ENCODE measurements at regions not wholly inside any gene's neighbourhood (a gene's known extent, or its start where the extent isn't known, plus 50 kb on each side); places are given as distances from the start of the nearest gene placed in this dataset.
A peak's percentile ranks its signal among the peaks of the same experiment; 100 is the strongest.

GRCh38 chr1:25163986-25164385 lies 68.3 kb downstream of the SYF2 start:
- DNase-seq (ENCODE audit: extremely low read depth, low read depth), result no peak
- no peak overlapping the region for H3K4me3 ChIP-seq (replicated peaks; ENCODE audit: low read depth, low read length)
- no peak for TF ChIP-seq CTCF (IDR thresholded peaks at IDR 0.05; ENCODE audit: low read depth, low read length, missing control alignments)

GRCh38 chr1:25161981-25162380 lies 70.3 kb downstream of the SYF2 start:
- no peak overlapping the region for H3K4me3 ChIP-seq (replicated peaks; ENCODE audit: low read depth, low read length)
- DNase-seq (ENCODE audit: extremely low read depth, low read depth), result no peak
- no peak for TF ChIP-seq CTCF (IDR thresholded peaks at IDR 0.05; ENCODE audit: low read depth, low read length, missing control alignments)

GRCh38 chr1:25157846-25158245 lies 74.5 kb downstream of the SYF2 start:
- no peak for TF ChIP-seq CTCF (IDR thresholded peaks at IDR 0.05; ENCODE audit: low read depth, low read length, missing control alignments)
- H3K4me3 ChIP-seq (replicated peaks; ENCODE audit: low read depth, low read length), result no peak overlapping the region
- no peak for DNase-seq (ENCODE audit: extremely low read depth, low read depth)

- DNase-seq (ENCODE audit: extremely low read depth, low read depth), result no peak
Measured at GRCh38 chr1:25150985-25151495, 81.3 kb downstream of the SYF2 start.

GRCh38 chr1:25148673-25149300 lies 83.5 kb downstream of the SYF2 start:
- DNase-seq (ENCODE audit: extremely low read depth, low read depth), result no peak
- H3K4me3 ChIP-seq (replicated peaks; ENCODE audit: low read depth, low read length), result no peak overlapping the region
- peak; percentile 45 for TF ChIP-seq CTCF (IDR thresholded peaks at IDR 0.05; ENCODE audit: low read depth, low read length, missing control alignments)

More at GRCh38 chr1:25150985-25151495, 81.3 kb downstream of the SYF2 start:
- no peak overlapping the region for H3K4me3 ChIP-seq (replicated peaks; ENCODE audit: low read depth, low read length)
- TF ChIP-seq CTCF (IDR thresholded peaks at IDR 0.05; ENCODE audit: low read depth, low read length, missing control alignments), result no peak

GRCh38 chr1:25146451-25146855 lies 85.8 kb downstream of the SYF2 start:
- TF ChIP-seq CTCF (IDR thresholded peaks at IDR 0.05; ENCODE audit: low read depth, low read length, missing control alignments), result no peak

More at GRCh38 chr1:25146451-25146855, 85.8 kb downstream of the SYF2 start:
- no peak for DNase-seq (ENCODE audit: extremely low read depth, low read depth)
- no peak overlapping the region for H3K4me3 ChIP-seq (replicated peaks; ENCODE audit: low read depth, low read length)
